ENCODE measurements at regions not wholly inside any gene's neighbourhood (a gene's known extent, or its start where the extent isn't known, plus 50 kb on each side); places are given as distances from the start of the nearest gene placed in this dataset.
"Not testable (repeated sequence)": the region's sequence is repeated elsewhere in the genome, so short reads cannot be mapped to it uniquely, and the experiment has no call there.

DNA sequence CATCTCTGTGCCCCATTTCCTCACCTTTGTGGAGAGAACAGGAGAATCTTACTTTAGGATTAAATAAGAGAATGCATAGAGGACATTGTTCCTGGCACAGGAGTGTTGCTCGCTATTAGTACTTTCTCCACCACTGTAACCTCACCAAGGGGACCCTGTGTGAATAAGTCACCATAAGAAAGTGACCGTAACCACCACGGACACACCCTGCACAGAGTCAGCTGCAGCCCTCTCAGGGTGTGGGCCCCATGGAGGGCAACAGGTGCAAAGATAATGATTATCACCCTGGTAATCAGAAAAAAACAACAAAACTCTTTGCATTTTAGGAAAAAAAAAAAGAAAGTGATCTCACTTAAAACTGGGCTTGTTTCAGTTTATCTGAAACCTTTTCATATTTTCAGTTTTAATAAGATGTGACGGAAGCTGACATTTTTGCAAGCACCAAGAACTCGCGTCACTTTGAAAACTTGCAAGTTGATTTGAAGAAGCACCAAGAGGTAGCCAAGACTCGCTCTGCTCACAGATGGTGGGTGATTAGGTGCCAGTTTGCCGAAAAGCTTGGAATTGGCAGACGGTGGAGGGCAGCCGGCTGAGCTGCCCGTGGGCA is 87.0 kb upstream of the VRK1 start:
- no peaks in the 10 kb centered on the region for H3K36me3 ChIP-seq (ENCODE audit: control insufficient read depth, insufficient read depth, low read length)
- WGBS, 2 experiments (ENCODE audit: insufficient coverage in 2 of 2) = 87 to 95% methylated on average over 8 to 10 of the region's 11 CpGs

GRCh38 chr14:96711559-96712267 is 85.5 kb upstream of the VRK1 start:
- no peaks in the 10 kb centered on the region for H3K9me3 ChIP-seq (ENCODE audit: control insufficient read depth, low read length)
- no peak overlapping the region for H3K4me3 ChIP-seq (ENCODE audit: extremely low read depth, insufficient read depth, low read length, poor library complexity, severe bottlenecking)
- 83 to 90% methylated on average over 15 of the region's 15 CpGs for WGBS, 2 experiments (ENCODE audit: insufficient coverage in 2 of 2)
- H3K4me1 ChIP-seq (ENCODE audit: control insufficient read depth, insufficient read depth, low read length, poor library complexity, severe bottlenecking) = no peaks in the 10 kb centered on the region
- no peaks in the 10 kb centered on the region for H3K36me3 ChIP-seq (ENCODE audit: control insufficient read depth, insufficient read depth, low read length)
- H3K27ac ChIP-seq (ENCODE audit: low read depth, low read length, severe bottlenecking) = no peak overlapping the region

More for the DNA sequence above, 87.0 kb upstream of the VRK1 start:
- Histone ChIP-seq H3K4me3 (ENCODE audit: extremely low read depth, insufficient read depth, low read length, poor library complexity, severe bottlenecking) (no peak overlapping the region), H3K4me1 (ENCODE audit: control insufficient read depth, insufficient read depth, low read length, poor library complexity, severe bottlenecking) (peaks cover 6% of the 10 kb centered on the region), H3K9me3 (ENCODE audit: control insufficient read depth, low read length) (no peaks in the 10 kb centered on the region), H3K27ac (ENCODE audit: low read depth, low read length, severe bottlenecking) (no peak overlapping the region)

GRCh38 chr14:96713426-96713825 is 83.8 kb upstream of the VRK1 start:
- WGBS, 2 experiments (ENCODE audit: insufficient coverage in 2 of 2) = 87% methylated on average over 7 of the region's 7 CpGs
- Histone ChIP-seq H3K9me3 (ENCODE audit: control insufficient read depth, low read length) (no peaks in the 10 kb centered on the region), H3K27ac (ENCODE audit: low read depth, low read length, severe bottlenecking) (no peak overlapping the region), H3K4me3 (ENCODE audit: extremely low read depth, insufficient read depth, low read length, poor library complexity, severe bottlenecking) (no peak overlapping the region), H3K4me1 (ENCODE audit: control insufficient read depth, insufficient read depth, low read length, poor library complexity, severe bottlenecking) (no peaks in the 10 kb centered on the region), H3K36me3 (ENCODE audit: control insufficient read depth, insufficient read depth, low read length) (no peaks in the 10 kb centered on the region)

GRCh38 chr14:96714537-96714936 is 82.6 kb upstream of the VRK1 start:
- WGBS, 2 experiments (ENCODE audit: insufficient coverage in 2 of 2) = 88 to 90% methylated on average over 10 of the region's 10 CpGs
- not testable (repeated sequence) for H3K4me3 ChIP-seq (ENCODE audit: extremely low read depth, insufficient read depth, low read length, poor library complexity, severe bottlenecking); H3K9me3 ChIP-seq (ENCODE audit: control insufficient read depth, low read length); H3K36me3 ChIP-seq (ENCODE audit: control insufficient read depth, insufficient read depth, low read length); H3K27ac ChIP-seq (ENCODE audit: low read depth, low read length, severe bottlenecking); H3K4me1 ChIP-seq (ENCODE audit: control insufficient read depth, insufficient read depth, low read length, poor library complexity, severe bottlenecking)

DNA sequence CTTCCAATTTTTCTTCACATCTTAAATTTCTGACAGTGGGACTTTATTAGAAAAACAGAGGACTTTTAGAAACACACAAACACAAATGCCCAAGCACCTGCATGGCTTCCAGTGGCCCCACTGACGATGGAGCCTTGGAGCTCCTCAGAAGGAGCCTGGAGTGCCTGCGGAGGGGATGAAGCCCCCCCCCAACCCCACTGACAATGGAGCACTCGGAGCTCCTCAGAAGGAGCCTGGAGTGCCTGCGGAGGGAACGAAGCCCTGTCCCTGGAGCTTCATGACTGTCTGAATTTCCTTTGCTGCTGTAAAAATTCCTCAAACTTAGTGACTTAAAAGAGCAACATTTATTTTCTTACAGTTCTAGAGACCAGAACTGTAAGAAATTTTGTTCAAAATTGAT is 80.1 kb upstream of the VRK1 start:
- Histone ChIP-seq H3K4me3 (ENCODE audit: extremely low read depth, insufficient read depth, low read length, poor library complexity, severe bottlenecking) (no peak overlapping the region), H3K27ac (ENCODE audit: low read depth, low read length, severe bottlenecking) (no peak overlapping the region), H3K4me1 (ENCODE audit: control insufficient read depth, insufficient read depth, low read length, poor library complexity, severe bottlenecking) (no peaks in the 10 kb centered on the region), H3K9me3 (ENCODE audit: control insufficient read depth, low read length) (no peaks in the 10 kb centered on the region), H3K36me3 (ENCODE audit: control insufficient read depth, insufficient read depth, low read length) (no peaks in the 10 kb centered on the region)
- 79 to 87% methylated on average over 4 to 5 of the region's 5 CpGs for WGBS, 2 experiments (ENCODE audit: insufficient coverage in 2 of 2)

- Histone ChIP-seq H3K27ac (ENCODE audit: low read depth, low read length, severe bottlenecking) (no peak overlapping the region), H3K9me3 (ENCODE audit: control insufficient read depth, low read length) (no peaks in the 10 kb centered on the region), H3K36me3 (ENCODE audit: control insufficient read depth, insufficient read depth, low read length) (no peaks in the 10 kb centered on the region), H3K4me3 (ENCODE audit: extremely low read depth, insufficient read depth, low read length, poor library complexity, severe bottlenecking) (no peak overlapping the region), H3K4me1 (ENCODE audit: control insufficient read depth, insufficient read depth, low read length, poor library complexity, severe bottlenecking) (no peaks in the 10 kb centered on the region)
- 58 to 100% methylated on average over 2 of the region's 4 CpGs for WGBS, 2 experiments (ENCODE audit: insufficient coverage in 2 of 2)
Measured at GRCh38 chr14:96718407-96718806, 78.8 kb upstream of the VRK1 start.

DNA sequence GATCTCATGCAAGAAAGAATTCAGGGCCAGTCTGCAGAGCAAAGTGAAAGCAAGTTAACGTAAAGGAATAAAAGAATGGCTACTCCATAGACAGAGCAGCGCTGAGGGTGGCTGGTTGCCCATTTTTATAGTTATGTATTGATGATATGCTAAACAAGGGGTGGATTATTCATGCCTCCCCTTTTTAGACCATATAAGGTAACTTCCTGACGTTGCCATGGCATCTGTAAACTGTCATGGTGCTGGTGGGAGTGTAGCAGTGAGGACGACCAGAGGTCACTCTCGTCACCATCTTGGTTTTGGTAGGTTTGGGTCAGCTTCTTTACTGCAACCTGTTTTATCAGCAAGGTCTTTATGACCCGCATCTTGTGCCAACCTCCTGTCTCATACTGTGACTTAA is 76.5 kb upstream of the VRK1 start:
- H3K4me3 ChIP-seq (ENCODE audit: extremely low read depth, insufficient read depth, low read length, poor library complexity, severe bottlenecking); H3K4me1 ChIP-seq (ENCODE audit: control insufficient read depth, insufficient read depth, low read length, poor library complexity, severe bottlenecking); H3K27ac ChIP-seq (ENCODE audit: low read depth, low read length, severe bottlenecking); H3K36me3 ChIP-seq (ENCODE audit: control insufficient read depth, insufficient read depth, low read length); H3K9me3 ChIP-seq (ENCODE audit: control insufficient read depth, low read length): not testable (repeated sequence)
- 93% methylated on average over 3 to 5 of the region's 6 CpGs for WGBS, 2 experiments (ENCODE audit: insufficient coverage in 2 of 2)

DNA sequence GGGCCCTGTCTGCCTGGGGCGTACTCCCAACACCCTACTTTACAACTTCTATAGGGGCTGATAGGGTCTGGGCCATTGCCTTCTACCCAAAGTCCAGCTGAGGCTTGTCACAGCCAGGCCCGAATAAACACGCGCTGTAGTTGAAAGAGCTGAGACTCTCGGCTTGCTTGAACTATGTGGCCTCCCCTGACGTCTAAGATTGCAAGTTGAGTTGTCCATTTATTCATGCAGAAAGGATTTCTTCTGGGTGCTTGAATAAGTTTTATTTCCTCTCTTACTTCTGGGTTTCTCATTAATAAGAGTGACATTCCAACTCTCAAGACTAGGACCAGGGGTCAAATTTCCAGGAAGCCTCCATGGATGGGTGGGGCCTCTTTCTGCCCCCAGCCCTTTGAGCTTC is 74.4 kb upstream of the VRK1 start:
- WGBS, 2 experiments (ENCODE audit: insufficient coverage in 2 of 2) = 89 to 100% methylated on average over 4 to 5 of the region's 6 CpGs
- no peak overlapping the region for H3K4me3 ChIP-seq (ENCODE audit: extremely low read depth, insufficient read depth, low read length, poor library complexity, severe bottlenecking)
- no peaks in the 10 kb centered on the region for H3K4me1 ChIP-seq (ENCODE audit: control insufficient read depth, insufficient read depth, low read length, poor library complexity, severe bottlenecking)
- no peaks in the 10 kb centered on the region for H3K9me3 ChIP-seq (ENCODE audit: control insufficient read depth, low read length)
- H3K36me3 ChIP-seq (ENCODE audit: control insufficient read depth, insufficient read depth, low read length) = no peaks in the 10 kb centered on the region
- no peak overlapping the region for H3K27ac ChIP-seq (ENCODE audit: low read depth, low read length, severe bottlenecking)

DNA sequence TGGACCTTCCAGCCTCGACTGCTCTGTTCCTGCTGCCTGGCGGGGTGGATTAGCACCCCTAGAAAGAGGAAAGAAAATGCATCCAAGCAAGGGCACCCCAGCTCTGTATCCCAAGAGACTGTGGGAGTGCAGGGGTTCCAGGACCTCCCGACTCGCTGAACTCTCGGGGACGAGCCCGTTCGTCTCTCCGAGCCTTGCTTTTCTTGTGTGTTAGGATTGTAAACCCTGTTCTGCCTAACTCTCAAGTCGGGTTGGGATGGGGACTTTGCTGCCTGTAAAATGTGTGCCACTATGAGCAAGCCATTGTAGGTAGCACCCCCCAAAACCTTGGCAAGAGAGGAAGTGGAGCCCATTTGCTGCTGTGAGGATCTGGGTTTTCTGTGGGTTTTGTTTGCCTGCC is 73.2 kb upstream of the VRK1 start:
- H3K4me1 ChIP-seq (ENCODE audit: control insufficient read depth, insufficient read depth, low read length, poor library complexity, severe bottlenecking) = no peaks in the 10 kb centered on the region
- WGBS, 2 experiments (ENCODE audit: insufficient coverage in 2 of 2) = 92% methylated on average over 9 to 10 of the region's 10 CpGs
- no peaks in the 10 kb centered on the region for H3K36me3 ChIP-seq (ENCODE audit: control insufficient read depth, insufficient read depth, low read length)

DNA sequence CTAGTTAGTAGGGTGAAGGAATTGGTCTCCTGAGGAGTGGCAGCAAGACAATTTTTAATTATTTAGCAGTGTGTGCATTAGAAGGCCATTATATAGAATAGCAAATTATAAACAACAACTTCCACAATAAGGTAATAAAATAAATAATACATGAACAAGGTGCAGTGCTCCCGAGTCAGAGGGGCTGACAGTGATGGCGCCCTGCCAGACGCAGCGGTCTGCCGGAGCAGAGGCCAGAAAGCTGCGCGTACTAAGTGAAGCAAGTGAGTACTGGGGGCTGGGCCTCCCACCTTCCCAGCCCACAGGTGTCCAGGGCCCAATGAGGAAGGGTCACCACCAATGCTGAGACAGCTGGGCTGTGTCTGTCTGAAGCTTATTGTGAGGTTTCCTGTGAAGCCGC is 72.0 kb upstream of the VRK1 start:
- Histone ChIP-seq H3K9me3 (ENCODE audit: control insufficient read depth, low read length) (no peaks in the 10 kb centered on the region), H3K36me3 (ENCODE audit: control insufficient read depth, insufficient read depth, low read length) (no peaks in the 10 kb centered on the region), H3K4me3 (ENCODE audit: extremely low read depth, insufficient read depth, low read length, poor library complexity, severe bottlenecking) (no peak overlapping the region), H3K4me1 (ENCODE audit: control insufficient read depth, insufficient read depth, low read length, poor library complexity, severe bottlenecking) (no peaks in the 10 kb centered on the region), H3K27ac (ENCODE audit: low read depth, low read length, severe bottlenecking) (no peak overlapping the region)
- WGBS, 2 experiments (ENCODE audit: insufficient coverage in 2 of 2) = 99 to 100% methylated on average over 3 to 8 of the region's 8 CpGs

More for the DNA sequence above, 73.2 kb upstream of the VRK1 start:
- Histone ChIP-seq H3K9me3 (ENCODE audit: control insufficient read depth, low read length) (no peaks in the 10 kb centered on the region), H3K4me3 (ENCODE audit: extremely low read depth, insufficient read depth, low read length, poor library complexity, severe bottlenecking) (no peak overlapping the region), H3K27ac (ENCODE audit: low read depth, low read length, severe bottlenecking) (no peak overlapping the region)

- Histone ChIP-seq H3K4me1 (ENCODE audit: control insufficient read depth, insufficient read depth, low read length, poor library complexity, severe bottlenecking) (no peaks in the 10 kb centered on the region), H3K9me3 (ENCODE audit: control insufficient read depth, low read length) (no peaks in the 10 kb centered on the region), H3K27ac (ENCODE audit: low read depth, low read length, severe bottlenecking) (no peak overlapping the region), H3K4me3 (ENCODE audit: extremely low read depth, insufficient read depth, low read length, poor library complexity, severe bottlenecking) (no peak overlapping the region), H3K36me3 (ENCODE audit: control insufficient read depth, insufficient read depth, low read length) (no peaks in the 10 kb centered on the region)
- 0% methylated on average over 1 of the region's 2 CpGs for WGBS, 2 experiments (ENCODE audit: insufficient coverage in 2 of 2)
Measured at GRCh38 chr14:96727073-96727472, 70.1 kb upstream of the VRK1 start.

Measured in mesodermal cell (in vitro differentiated cells).